CD14-positive monocyte (primary cell): ENCODE measurements at regions not wholly inside any gene's neighbourhood (a gene's known extent, or its start where the extent isn't known, plus 50 kb on each side); places are given as distances from the start of the nearest gene placed in this dataset.

Experiments used
- DNase-seq, 3 donors: peaks; one replicate each; pipeline ENCODE4 v3.0.0-alpha.2; 2011 to 2022
- H2AFZ ChIP-seq: 2 replicates; pipeline ENCODE4 v1.6.0; 2012; ENCODE audit warnings: mild to moderate bottlenecking, low read depth, low read length, inconsistent platforms; ENCODE audit not compliant: insufficient read depth, poor library complexity, severe bottlenecking
- H3K27ac ChIP-seq, 2 donors: 1 replicate in 1 of 2; 2 replicates in 1 of 2; pipeline ENCODE4 v1.5.1; 2012 to 2013; ENCODE audit warnings: low read length in 2 of 2, control low read depth in 1 of 2, inconsistent platforms in 1 of 2, low read depth in 1 of 2, mild to moderate bottlenecking in 1 of 2
- H3K27me3 ChIP-seq, 2 donors: one replicate each; pipeline versions ENCODE4 v1.6.0 to v1.6.1; 2011 to 2013; ENCODE audit warnings: low read length in 2 of 2; ENCODE audit not compliant: control insufficient read depth in 2 of 2, insufficient read depth in 2 of 2
- H3K36me3 ChIP-seq, 2 donors: replicated peaks in 1 of 2; 1 replicate in 1 of 2; 2 replicates in 1 of 2; pipeline versions ENCODE4 v1.5.1 to v1.6.1; 2012 to 2013; ENCODE audit warnings: low read length in 2 of 2, control low read depth in 1 of 2, inconsistent platforms in 1 of 2, mild to moderate bottlenecking in 1 of 2; ENCODE audit not compliant: insufficient read depth in 2 of 2, control insufficient read depth in 1 of 2
- H3K4me1 ChIP-seq, 2 donors: 1 replicate in 1 of 2; 2 replicates in 1 of 2; pipeline versions ENCODE4 v1.5.1 to v1.6.1; 2012 to 2013; ENCODE audit warnings: low read length in 2 of 2, control low read depth in 1 of 2, inconsistent platforms in 1 of 2, mild to moderate bottlenecking in 1 of 2, moderate library complexity in 1 of 2; ENCODE audit not compliant: insufficient read depth in 2 of 2, control insufficient read depth in 1 of 2
- H3K4me2 ChIP-seq: replicated peaks from 2 replicates; pipeline ENCODE3; 2012; ENCODE audit warnings: low read length, moderate library complexity, mild to moderate bottlenecking; ENCODE audit not compliant: poor library complexity, severe bottlenecking; ENCODE audit errors: extremely low read depth
- H3K4me3 ChIP-seq, 3 experiments: fragments of 200-600 bp in 1 of 3; sonication (generic) in 1 of 3; replicated peaks in 1 of 3; 1 replicate in 2 of 3; 2 replicates in 1 of 3; pipeline ENCODE4 v1.5.1; 2011 to 2013; ENCODE audit warnings: low read length in 3 of 3, mild to moderate bottlenecking in 3 of 3, control low read depth in 2 of 3, low read depth in 2 of 3, inconsistent platforms in 1 of 3, moderate library complexity in 1 of 3
- H3K79me2 ChIP-seq: 2 replicates; pipeline ENCODE4 v1.6.0; 2012; ENCODE audit warnings: mild to moderate bottlenecking, control low read depth, inconsistent platforms, low read length, moderate library complexity; ENCODE audit not compliant: insufficient read depth
- H3K9ac ChIP-seq: 2 replicates; pipeline ENCODE4 v1.6.0; 2017; ENCODE audit warnings: low read length, mild to moderate bottlenecking; ENCODE audit not compliant: insufficient read depth, poor library complexity, severe bottlenecking
- H3K9me3 ChIP-seq, 2 donors: replicated peaks in 1 of 2; 1 replicate in 1 of 2; 2 replicates in 1 of 2; pipeline versions ENCODE4 v1.5.1 to v1.6.1; 2012 to 2013; ENCODE audit warnings: low read length in 2 of 2, control low read depth in 1 of 2; ENCODE audit not compliant: control insufficient read depth in 1 of 2, insufficient read depth in 1 of 2
- H4K20me1 ChIP-seq: 2 replicates; pipeline ENCODE4 v1.6.0; 2012; ENCODE audit warnings: mild to moderate bottlenecking, low read length, control low read depth, moderate library complexity; ENCODE audit not compliant: insufficient read depth
- H3K27ac Mint-ChIP-seq, 7 donors: one replicate each; pipeline ENCODE4 v1.8.0; 2020; ENCODE audit warnings: mild to moderate bottlenecking in 7 of 7, mixed read lengths in 7 of 7, moderate library complexity in 6 of 7, inconsistent platforms in 2 of 7
- H3K27me3 Mint-ChIP-seq, 3 donors: one replicate each; pipeline ENCODE4 v1.8.0; 2021 to 2022; ENCODE audit warnings: low read depth in 3 of 3, mild to moderate bottlenecking in 3 of 3, mixed read lengths in 3 of 3, moderate library complexity in 3 of 3, inconsistent platforms in 1 of 3
- H3K36me3 Mint-ChIP-seq, 2 donors: one replicate each; pipeline ENCODE4 v1.8.0; 2020; ENCODE audit warnings: mixed read lengths in 2 of 2, inconsistent platforms in 1 of 2, mild to moderate bottlenecking in 1 of 2
- H3K4me1 Mint-ChIP-seq: one replicate; pipeline ENCODE4 v1.8.0; 2020; ENCODE audit warnings: mild to moderate bottlenecking, mixed read lengths
- H3K4me3 Mint-ChIP-seq, 2 donors: one replicate each; pipeline ENCODE4 v1.8.0; 2020; ENCODE audit warnings: mild to moderate bottlenecking in 2 of 2, mixed read lengths in 2 of 2, moderate library complexity in 1 of 2
- H3K9me3 Mint-ChIP-seq, 7 donors: one replicate each; pipeline ENCODE4 v1.8.0; 2020 to 2022; ENCODE audit warnings: mixed read lengths in 7 of 7, mild to moderate bottlenecking in 6 of 7, moderate library complexity in 6 of 7, inconsistent platforms in 2 of 7
- WGBS: methylation state at CpG from one replicate; pipeline ENCODE4 v1.1.5; 2013; ENCODE audit warnings: missing lambda C conversion rate; ENCODE audit not compliant: insufficient coverage; 5-methylcytosine and 5-hydroxymethylcytosine counted together
- intact Hi-C, 2 donors: fragments of 100-400 bp; cut with micrococcal nuclease; formaldehyde crosslinking; loops; one replicate each; pipeline versions ENCODE4 v1.15.0 to v1.15.1; 2023
- TF ChIP-seq, protein P1 (sequence below): fragments of 200-600 bp; IDR thresholded peaks from one replicate; pipeline ENCODE4 v1.8.0; 2022; ENCODE audit warnings: antibody characterized with exemption, mild to moderate bottlenecking

DNA sequence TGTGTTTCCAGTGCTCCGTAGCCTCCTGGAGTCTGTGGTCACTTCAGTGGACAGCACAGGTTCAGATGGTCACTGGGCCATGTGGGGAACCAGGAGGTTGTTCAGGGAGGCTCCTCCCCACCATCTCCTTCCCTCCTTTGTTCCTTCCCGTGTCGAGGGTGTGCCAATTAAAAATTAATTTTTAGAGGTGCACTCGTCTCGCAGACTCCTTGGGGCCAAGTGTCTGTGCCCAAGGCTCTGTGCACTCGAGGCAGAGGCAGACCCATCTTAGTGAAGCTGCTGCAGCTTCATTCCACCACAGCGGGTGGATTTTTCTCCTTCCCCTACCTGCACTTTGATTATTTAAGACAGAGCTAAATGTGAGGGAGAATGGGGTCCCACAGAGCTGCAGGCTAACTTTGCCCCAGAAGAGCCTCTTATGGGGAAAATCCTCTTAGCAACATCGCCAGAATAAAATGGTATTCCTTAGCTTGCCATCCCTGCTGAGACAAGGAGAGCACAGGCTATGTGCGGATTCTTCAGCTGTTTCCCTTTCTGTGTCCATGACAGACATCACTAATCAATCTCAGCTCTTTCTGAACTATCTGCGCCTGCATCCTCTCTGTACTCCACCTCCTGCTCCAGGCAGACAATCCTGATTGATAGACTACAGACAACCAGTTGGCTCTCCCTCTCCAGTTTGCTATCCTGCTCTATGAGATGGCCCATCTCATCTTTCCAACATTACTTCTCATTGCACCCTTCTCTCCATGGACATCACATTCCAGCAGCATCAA, 159.5 kb downstream of the VRK1 start:
- Histone ChIP-seq H4K20me1 (no peaks in the 10 kb centered on the region), H3K27me3 (no peaks in the 10 kb centered on the region), H2AFZ (no peak overlapping the region), H3K27ac (no peak overlapping the region), H3K4me1 (peaks cover 13 to 15% of the 10 kb centered on the region in 2 donors), H3K4me2 (no peak overlapping the region), H3K9me3 (peaks cover 8 to 11% of the 10 kb centered on the region in 2 donors), H3K36me3 (no peaks in the 10 kb centered on the region), H3K9ac (no peak overlapping the region), H3K4me3 (no peak overlapping the region), H3K79me2 (no peaks in the 10 kb centered on the region)
- intact Hi-C loops = no loop called here
- no peak for DNase-seq
- 97% methylated on average over 5 of the region's 10 CpGs for WGBS
- Mint-ChIP-seq H3K9me3 (peaks cover 6 to 22% (median 13%) of the 10 kb centered on the region in 7 donors), H3K27ac (no peak overlapping the region), H3K4me3 (no peak overlapping the region), H3K27me3 (peaks cover 0 to 7% (median 3%) of the 10 kb centered on the region in 3 donors), H3K36me3 (peaks cover 0 to 3% of the 10 kb centered on the region in 2 donors), H3K4me1 (peaks cover 13% of the 10 kb centered on the region)
- TF ChIP-seq, protein P1, sequence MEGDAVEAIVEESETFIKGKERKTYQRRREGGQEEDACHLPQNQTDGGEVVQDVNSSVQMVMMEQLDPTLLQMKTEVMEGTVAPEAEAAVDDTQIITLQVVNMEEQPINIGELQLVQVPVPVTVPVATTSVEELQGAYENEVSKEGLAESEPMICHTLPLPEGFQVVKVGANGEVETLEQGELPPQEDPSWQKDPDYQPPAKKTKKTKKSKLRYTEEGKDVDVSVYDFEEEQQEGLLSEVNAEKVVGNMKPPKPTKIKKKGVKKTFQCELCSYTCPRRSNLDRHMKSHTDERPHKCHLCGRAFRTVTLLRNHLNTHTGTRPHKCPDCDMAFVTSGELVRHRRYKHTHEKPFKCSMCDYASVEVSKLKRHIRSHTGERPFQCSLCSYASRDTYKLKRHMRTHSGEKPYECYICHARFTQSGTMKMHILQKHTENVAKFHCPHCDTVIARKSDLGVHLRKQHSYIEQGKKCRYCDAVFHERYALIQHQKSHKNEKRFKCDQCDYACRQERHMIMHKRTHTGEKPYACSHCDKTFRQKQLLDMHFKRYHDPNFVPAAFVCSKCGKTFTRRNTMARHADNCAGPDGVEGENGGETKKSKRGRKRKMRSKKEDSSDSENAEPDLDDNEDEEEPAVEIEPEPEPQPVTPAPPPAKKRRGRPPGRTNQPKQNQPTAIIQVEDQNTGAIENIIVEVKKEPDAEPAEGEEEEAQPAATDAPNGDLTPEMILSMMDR = no peak

DNA sequence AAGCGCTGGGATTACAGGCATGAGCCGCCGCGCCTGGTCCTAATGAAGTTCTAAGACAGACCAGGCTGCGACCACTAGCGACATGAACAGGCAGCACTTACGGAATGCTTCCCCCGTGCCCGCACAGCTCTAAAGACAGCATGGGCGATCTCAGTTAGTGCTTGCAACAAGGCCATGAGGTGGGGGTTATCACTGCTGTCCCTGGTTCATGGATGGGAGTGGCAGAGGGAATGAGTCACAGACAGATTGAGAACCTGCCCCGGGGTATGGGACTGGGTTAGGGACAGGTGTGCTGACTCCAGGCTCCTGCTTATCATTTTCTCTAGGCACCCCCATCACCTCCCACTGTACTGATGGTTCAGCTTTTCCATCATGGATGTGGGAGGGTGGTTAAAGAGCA, 160.9 kb downstream of the VRK1 start:
- Histone ChIP-seq H4K20me1 (no peaks in the 10 kb centered on the region), H2AFZ (no peak overlapping the region), H3K27ac (no peak overlapping the region), H3K4me1 (peaks cover 26 to 28% of the 10 kb centered on the region in 2 donors), H3K9ac (no peak overlapping the region), H3K79me2 (no peaks in the 10 kb centered on the region), H3K4me2 (no peak overlapping the region), H3K9me3 (peaks cover 13 to 18% of the 10 kb centered on the region in 2 donors), H3K36me3 (no peaks in the 10 kb centered on the region), H3K4me3 (no peak overlapping the region), H3K27me3 (no peaks in the 10 kb centered on the region)
- H3K4me1 Mint-ChIP-seq = peaks cover 25% of the 10 kb centered on the region
- over 99% methylated on average over 10 of the region's 11 CpGs for WGBS
- H3K36me3 Mint-ChIP-seq = peaks cover 0 to 3% of the 10 kb centered on the region in 2 donors
- intact Hi-C loops = no loop called here
- H3K4me3 Mint-ChIP-seq = no peak overlapping the region
- DNase-seq = no peak
- TF ChIP-seq, protein P1 = no peak
- H3K27me3 Mint-ChIP-seq = peaks cover 0 to 7% (median 2%) of the 10 kb centered on the region in 3 donors
- no peak overlapping the region for H3K27ac Mint-ChIP-seq
- H3K9me3 Mint-ChIP-seq = peaks cover 6 to 28% (median 19%) of the 10 kb centered on the region in 7 donors
